GM19351 (cell line): ENCODE measurements at regions not wholly inside any gene's neighbourhood (a gene's known extent, or its start where the extent isn't known, plus 50 kb on each side); places are given as distances from the start of the nearest gene placed in this dataset.

ENCODE experiments used
- ATAC-seq: cut with Tn5 transposase; IDR thresholded peaks from one replicate; pipeline ENCODE4 v1.9.1; 2021; ENCODE audit warnings: mild to moderate bottlenecking, moderate library complexity; ENCODE audit not compliant: unreplicated experiment

- ATAC-seq, result no peak
These were observed 369.7 kb upstream of the AKR1E2 start for GRCh38 chr10:4456279-4456678.

GRCh38 chr10:4453950-4454349 lies 372.1 kb upstream of the AKR1E2 start:
- no peak for ATAC-seq

- no peak for ATAC-seq
These were observed 372.7 kb upstream of the AKR1E2 start for GRCh38 chr10:4453276-4453675.

GRCh38 chr10:4450981-4451908 lies 374.8 kb upstream of the AKR1E2 start:
- no peak for ATAC-seq

DNA sequence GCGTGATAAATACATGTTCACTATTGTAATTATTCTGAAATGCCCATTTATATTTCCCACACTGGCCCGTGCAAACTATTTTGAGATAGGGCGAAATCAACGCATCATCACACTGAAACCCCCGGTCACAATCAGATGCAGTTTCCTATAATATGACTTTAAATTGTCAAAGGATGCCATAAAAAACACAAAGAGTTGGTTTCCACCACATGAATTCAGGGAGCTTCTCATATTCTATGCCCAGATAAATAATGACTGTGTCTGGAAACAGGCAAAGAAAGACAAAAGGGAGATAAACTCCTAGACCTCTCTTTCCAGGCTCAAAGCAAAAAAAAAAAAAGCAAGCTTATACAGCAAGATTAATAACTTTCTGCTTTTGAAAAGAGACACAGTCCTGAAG lies 375.8 kb upstream of the AKR1E2 start:
- no peak for ATAC-seq

DNA sequence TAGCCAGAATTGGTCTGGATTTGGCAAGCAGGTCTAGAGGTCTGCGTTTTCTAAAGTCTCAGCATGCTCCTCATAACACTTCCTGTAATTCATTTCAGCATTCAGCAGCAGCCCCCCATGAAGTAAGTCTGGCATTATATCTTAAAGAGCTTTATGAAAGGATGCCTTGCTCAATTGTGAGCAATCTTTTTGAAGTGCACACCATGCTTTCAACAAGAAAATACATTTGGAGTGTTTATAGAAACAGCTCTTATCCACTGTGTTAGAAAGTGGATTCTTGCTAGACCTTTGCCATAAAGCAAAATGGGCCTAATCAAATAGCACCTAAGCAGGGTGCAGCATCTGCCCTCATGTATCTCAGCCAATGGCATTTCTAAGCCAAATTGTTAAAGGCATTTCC lies 378.0 kb upstream of the AKR1E2 start:
- ATAC-seq, result no peak

GRCh38 chr10:4443419-4443818 lies 382.6 kb upstream of the AKR1E2 start:
- ATAC-seq, result no peak

DNA sequence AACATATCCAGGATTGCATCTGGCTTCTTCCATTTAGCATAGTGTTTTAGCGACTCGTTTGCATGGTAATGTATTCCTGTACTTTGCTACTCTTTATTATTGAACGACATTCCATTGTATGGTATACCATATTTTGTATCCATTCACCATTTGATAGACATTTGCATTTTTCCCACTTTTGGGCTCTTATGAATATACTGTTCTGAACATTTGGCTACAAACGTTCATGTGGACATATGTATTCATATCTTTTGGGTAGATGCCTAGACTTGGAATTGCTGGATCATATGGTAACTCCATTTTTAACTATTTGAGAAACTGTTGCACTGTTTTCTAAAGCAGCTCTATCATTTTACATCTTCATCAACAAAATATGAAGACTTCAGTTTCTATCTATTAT lies 383.7 kb upstream of the AKR1E2 start:
- no peak for ATAC-seq

DNA sequence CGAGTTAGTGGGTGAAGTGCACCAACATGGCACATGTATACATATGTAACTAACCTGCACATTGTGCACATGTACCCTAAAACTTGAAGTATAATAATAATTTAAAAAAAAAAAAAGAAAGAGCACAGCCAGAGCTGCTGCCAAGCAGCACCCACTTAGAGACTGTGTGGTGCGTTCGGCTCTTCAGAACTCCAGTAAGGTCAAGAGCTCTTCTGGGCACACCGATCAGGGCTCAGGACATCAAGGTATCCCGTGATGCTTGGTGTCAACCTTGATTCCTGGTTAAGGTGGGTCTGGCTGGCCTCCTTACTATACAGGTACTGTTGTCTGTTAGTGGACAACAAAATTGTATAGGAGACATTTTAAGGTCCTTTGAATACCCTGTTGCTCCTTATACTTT lies 385.7 kb upstream of the AKR1E2 start:
- ATAC-seq, result no peak

- ATAC-seq, result no peak
These were observed 388.2 kb upstream of the AKR1E2 start for GRCh38 chr10:4437791-4438190.

GRCh38 chr10:4437061-4437460 lies 388.9 kb upstream of the AKR1E2 start:
- ATAC-seq, result no peak

DNA sequence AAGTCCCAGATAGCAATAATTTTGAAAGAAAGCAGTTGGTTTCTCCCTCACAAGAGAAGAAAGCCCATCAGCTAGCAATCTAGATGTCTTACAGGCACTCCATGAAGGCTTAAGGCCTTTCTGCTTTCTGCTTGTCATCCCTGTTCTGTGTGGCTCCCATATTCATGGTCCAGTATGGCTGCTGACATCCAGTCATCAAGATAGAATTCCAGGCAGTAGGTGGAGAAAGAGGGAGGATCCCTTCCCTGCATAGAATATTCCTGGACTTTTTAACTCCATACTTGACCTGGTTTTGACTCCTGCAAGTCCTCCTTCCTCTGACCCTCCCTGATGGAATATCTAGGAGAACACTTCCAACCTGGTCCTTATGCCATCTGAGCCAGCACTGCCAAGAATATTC lies 389.9 kb upstream of the AKR1E2 start:
- no peak for ATAC-seq

DNA sequence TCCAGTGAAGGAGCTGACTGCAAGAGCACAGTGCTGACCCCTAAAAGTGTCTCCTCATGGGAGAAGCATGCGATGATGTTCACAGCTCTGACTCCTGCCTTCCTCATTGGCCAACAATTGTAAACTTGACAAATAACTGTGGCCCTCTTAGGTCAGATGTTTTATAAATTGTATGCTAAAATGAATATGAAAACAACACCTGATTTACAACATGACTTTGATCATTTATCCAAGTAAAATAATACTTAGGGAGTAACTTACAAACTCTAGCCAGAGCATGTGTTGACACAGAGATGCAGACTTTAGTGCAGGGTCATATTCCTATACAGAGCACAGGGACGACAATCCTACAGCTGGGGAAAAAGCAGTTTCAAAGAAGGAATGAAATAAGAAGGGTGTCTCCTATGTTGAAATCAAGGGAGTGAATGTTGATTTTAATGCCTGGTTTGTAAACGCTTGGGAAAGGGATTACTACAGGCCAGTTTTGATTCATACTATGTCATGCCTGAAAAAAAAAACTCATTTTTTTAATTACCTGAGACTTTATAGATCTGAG lies 391.4 kb upstream of the AKR1E2 start:
- no peak for ATAC-seq

DNA sequence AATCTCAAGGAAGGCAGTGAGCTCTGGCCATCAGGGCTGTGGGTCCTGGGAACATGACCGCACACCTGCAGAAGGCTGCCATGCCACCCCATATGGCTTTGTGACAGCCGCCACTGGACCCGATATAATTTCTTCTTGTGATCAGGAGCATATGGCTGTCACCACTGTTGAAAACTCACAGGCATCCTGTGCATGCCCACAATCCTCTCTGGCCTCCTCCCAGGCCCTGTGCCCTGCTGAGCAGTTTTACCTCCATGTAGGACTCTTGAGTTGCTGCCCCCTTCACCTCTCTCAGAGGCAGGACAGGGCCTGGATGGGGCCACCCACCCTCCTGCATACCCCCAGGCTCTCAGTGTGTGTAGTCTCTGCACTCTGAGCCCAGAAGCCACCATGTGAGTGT lies 391.9 kb upstream of the AKR1E2 start:
- ATAC-seq, result no peak

- no peak for ATAC-seq
These were observed 394.7 kb upstream of the AKR1E2 start for GRCh38 chr10:4431114-4431863.

DNA sequence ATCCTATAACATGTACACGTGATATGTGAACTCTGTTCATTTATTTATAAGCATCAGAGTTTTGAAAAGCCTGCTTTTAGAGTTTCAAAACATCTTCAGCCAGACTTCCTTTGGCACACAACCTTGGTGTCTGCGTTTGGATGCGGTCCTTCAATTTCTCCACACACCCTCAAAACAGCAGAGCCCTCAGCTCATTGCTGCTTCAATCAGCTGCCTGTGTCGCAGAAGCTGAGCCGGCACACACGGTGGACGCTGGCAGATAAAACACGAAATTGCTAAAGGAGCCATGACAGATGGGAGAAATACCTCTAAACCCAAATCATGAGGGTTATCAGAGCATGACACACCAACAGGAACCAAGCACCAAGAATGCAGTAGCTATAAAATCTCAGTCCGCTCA lies 396.4 kb upstream of the AKR1E2 start:
- no peak for ATAC-seq

- no peak for ATAC-seq
These were observed 398.5 kb upstream of the AKR1E2 start for GRCh38 chr10:4427532-4427931.

DNA sequence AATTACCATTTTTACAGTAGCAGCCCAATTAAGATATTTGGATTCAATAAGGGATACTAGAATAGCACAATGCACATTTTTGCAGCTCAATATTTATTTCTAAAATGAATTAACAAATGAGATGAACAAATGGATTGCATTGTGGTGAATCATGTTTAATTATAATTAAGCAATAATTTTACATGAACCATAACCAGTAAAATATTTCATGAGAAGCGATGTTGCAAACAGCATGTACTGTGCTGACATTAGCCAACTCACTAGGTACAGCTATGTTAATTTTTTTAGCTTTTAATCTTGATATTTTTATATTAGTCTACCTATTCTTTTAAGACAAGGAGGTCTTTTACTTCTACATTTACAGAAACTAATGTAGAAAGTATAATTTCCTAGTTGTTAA lies 399.1 kb upstream of the AKR1E2 start:
- ATAC-seq, result no peak

DNA sequence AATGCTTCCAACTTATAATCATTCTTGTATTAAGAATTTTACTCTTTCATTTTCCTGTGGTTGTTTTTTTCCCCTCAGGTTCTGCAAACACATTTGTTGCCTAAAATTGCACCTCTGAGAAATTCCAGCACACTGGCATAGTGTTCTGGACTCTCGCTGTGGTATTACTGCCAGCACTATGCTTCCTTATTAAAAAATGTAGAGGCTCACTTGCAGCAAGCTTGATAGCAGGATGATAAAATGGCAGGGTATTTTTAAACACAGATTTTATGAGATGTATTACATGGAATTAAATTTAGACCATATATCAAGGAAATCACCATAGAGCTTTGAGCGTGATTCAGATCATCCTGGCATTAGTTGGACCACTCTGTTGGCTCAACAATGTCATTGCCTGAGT lies 416.7 kb upstream of the AKR1E2 start:
- no peak for ATAC-seq

- no peak for ATAC-seq
These were observed 418.2 kb upstream of the AKR1E2 start for GRCh38 chr10:4407783-4408182.

- no peak for ATAC-seq
These were observed 420.2 kb upstream of the AKR1E2 start for GRCh38 chr10:4405828-4406227.
